ENCODE measurements at regions not wholly inside any gene's neighbourhood (a gene's known extent, or its start where the extent isn't known, plus 50 kb on each side); places are given as distances from the start of the nearest gene placed in this dataset.

DNA sequence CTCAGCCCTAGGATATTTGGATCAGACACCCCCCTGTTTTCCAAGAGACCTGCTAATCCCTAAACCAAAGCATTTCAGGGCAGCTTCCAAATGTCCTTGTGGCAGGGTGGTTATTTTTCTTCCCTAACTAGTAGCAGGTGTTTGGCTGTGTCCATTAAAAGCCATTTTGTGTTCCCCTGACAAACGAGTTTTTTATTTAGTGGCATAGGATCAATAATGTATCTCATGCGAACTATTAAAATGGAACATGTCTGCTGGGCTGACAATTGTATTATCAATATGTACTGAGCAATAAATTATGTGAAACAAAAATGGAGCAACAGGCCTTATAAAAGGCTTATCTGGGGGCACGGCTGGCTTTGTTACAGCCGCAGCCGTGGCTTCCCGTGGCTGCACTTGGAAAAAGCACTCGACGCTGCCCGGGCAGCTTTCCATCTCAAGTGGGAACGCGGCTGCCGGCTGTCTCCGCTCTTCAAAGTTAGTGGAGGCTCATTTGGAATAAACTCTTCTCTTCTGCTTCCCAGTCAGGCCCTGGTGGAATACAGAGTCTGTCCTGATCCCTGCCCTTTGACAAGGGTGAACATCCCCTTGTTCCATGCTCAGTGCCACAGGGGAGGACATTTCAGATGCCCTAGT, 554.3 kb downstream of the TYW1 start:
- no peak overlapping the region for H3K27ac ChIP-seq
- TF ChIP-seq CTCF (conservative IDR thresholded peaks at IDR 0.05) = no peak

DNA sequence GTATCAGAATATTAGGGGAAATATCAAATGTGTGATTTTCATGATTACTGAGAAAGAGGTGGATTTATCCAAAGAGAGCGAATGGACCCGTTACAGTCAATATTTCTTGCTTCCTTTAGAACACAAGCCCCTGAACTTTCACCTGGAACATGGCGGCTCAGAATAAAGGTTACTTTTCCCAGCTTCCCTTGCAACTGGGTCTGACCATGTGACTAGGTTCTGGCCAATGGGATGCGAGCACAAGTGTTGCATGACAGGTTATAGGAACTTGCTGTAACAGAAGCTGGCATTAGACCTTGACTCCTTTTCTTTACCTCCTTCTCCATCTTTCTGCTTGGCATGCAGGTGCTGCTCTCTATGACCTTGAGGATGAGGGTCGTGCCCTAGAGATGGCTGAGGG, 556.1 kb downstream of the TYW1 start:
- no peak for TF ChIP-seq CTCF (conservative IDR thresholded peaks at IDR 0.05)
- no peak overlapping the region for H3K27ac ChIP-seq

DNA sequence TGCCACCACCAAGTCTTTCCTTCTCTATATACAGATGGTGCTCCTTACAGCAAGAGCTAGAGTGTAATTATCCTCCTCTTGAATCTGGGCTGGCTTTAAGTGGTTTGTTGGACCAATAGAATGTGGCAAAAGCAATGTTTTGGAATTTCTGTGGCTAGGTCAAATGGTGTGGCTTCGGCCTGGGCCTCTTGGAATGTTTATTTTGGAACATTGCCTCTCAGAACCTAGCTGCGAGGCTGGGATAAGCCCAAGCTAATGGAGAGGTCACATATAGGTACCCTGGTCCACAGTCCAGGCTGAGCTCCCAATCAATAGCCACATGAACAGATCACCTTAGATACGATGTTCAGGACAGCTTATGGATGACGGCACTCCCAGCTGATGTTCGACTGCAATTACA, 556.7 kb downstream of the TYW1 start:
- H3K27ac ChIP-seq = no peak overlapping the region
- no peak for TF ChIP-seq CTCF (conservative IDR thresholded peaks at IDR 0.05)

DNA sequence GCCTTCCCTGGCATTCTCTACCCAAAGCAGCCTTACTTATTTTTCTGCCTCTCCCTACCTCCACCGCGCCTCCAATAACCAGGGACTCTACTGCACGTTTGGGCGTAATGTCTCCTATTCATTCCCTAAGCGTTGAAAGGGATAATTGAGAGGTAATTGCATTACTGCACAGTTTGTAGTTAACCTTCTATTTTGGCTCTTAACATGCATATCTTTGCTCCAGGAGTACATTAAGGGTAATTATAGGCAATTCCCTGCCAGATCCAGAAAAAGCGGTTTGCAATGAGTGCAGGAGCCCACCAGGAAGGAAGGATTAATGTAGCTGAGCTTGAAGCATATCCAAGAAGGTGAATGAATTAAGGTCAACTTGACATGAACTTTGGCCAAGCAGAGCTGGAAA, 558.4 kb downstream of the TYW1 start:
- no peak overlapping the region for H3K27ac ChIP-seq
- no peak for TF ChIP-seq CTCF (conservative IDR thresholded peaks at IDR 0.05)

DNA sequence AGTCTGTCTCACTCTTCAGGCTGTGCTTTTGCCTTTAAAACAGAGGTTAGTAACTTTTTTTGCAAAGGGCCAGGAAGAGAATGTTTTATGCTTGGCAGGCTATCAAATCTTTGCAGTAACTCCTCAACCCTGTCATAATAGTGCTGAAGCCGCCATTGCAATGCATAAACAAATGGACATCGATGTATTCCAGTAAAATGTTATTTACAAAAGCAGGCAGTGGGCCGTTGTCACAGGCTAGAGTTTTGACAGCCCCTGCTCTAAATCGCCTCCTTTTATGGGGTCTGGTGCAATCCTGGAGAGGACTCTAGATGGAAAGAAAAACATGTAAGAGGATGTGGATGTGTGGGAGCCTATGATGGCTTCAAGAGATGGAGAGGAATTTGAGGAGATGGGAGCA, 568.3 kb downstream of the TYW1 start:
- H3K27ac ChIP-seq = no peak overlapping the region
- TF ChIP-seq CTCF (conservative IDR thresholded peaks at IDR 0.05) = no peak

DNA sequence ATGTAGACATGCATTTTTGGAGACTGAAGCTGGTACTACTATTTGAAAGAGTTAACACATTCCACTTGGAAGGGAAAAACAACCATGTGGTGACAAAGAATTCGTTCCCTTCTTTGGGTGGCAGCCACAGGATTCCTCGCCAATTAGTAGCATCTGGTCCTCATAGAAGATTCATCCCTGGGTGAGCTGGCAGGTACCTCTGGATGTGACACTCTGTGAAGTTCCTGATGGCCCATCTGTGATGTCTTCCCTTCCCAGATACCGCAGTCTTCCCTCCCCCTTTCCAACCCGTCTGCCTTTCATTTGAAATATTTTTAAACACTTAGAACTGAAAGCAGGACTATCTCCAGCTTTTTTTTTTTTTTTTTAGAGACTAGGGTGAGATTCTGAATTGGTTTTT, 569.5 kb downstream of the TYW1 start:
- no peak for TF ChIP-seq CTCF (conservative IDR thresholded peaks at IDR 0.05)
- H3K27ac ChIP-seq = no peak overlapping the region

GRCh38 chr7:67571026-67571545, 574.5 kb downstream of the TYW1 start:
- TF ChIP-seq CTCF (conservative IDR thresholded peaks at IDR 0.05) = no peak

More at GRCh38 chr7:67571026-67571545, 574.5 kb downstream of the TYW1 start:
- no peak overlapping the region for H3K27ac ChIP-seq

Data from VCaP (cell line).